HCT116 (cell line): ENCODE measurements at regions not wholly inside any gene's neighbourhood (a gene's known extent, or its start where the extent isn't known, plus 50 kb on each side); places are given as distances from the start of the nearest gene placed in this dataset.

Experiments
- CEBPB ChIP-seq: IDR thresholded peaks from 2 replicates; pipeline ENCODE4 v1.6.1; 2012; ENCODE audit warnings: low read depth
- CTCF ChIP-seq, 3 experiments: fragments of 200-600 bp in 1 of 3; sonication (generic) in 1 of 3; IDR thresholded peaks in 2 of 3; conservative IDR thresholded peaks in 1 of 3; 2 replicates each; pipeline ENCODE4 v1.5.1; 2012 to 2017; ENCODE audit warnings: low read depth in 2 of 3, low read length in 2 of 3, antibody characterized with exemption in 1 of 3, borderline replicate concordance in 1 of 3, control low read depth in 1 of 3, mild to moderate bottlenecking in 1 of 3, mixed read lengths in 1 of 3, mixed run types in 1 of 3, moderate library complexity in 1 of 3; ENCODE audit not compliant: insufficient read depth in 1 of 3
- EZH2 ChIP-seq: fragments of 200-600 bp; sonication (generic); IDR thresholded peaks from 2 replicates; pipeline ENCODE4 v1.6.1; 2017; ENCODE audit warnings: antibody characterized with exemption, mixed run types
- EZH2phosphoT487 ChIP-seq: fragments of 200-600 bp; IDR thresholded peaks from 2 replicates; pipeline ENCODE4 v1.6.1; 2018; ENCODE audit warnings: antibody characterized with exemption, borderline replicate concordance
- POLR2A ChIP-seq: IDR thresholded peaks from 2 replicates; pipeline ENCODE4 v1.7.0; 2011; ENCODE audit warnings: borderline replicate concordance; ENCODE audit not compliant: insufficient read depth, insufficient read length; ENCODE audit errors: extremely low read depth
- REST ChIP-seq: IDR thresholded peaks from 2 replicates; pipeline ENCODE4 v1.6.1; 2012; ENCODE audit warnings: low read depth
- ZBTB33 ChIP-seq: IDR thresholded peaks from 2 replicates; pipeline ENCODE4 v1.6.1; 2011; ENCODE audit warnings: mild to moderate bottlenecking, low read length, moderate library complexity; ENCODE audit not compliant: insufficient replicate concordance; ENCODE audit errors: extremely low read depth
- ZFX ChIP-seq: fragments of 450-650 bp; IDR thresholded peaks from 2 replicates; pipeline ENCODE4 v1.6.1; 2017

GRCh38 chr10:65301181-65301580, 1624.7 kb upstream of the LRRTM3 start:
- no peak for TF ChIP-seq CTCF (IDR thresholded peaks at IDR 0.05 in 2 of 3, conservative IDR thresholded peaks at IDR 0.05 in 1 of 3; ENCODE audit: borderline replicate concordance in 1 of 3, insufficient read depth in 1 of 3, low read depth in 2 of 3, low read length in 2 of 3)
- TF ChIP-seq EZH2, result no peak
- no peak for TF ChIP-seq POLR2A
- TF ChIP-seq ZFX, result no peak
- no peak for TF ChIP-seq EZH2phosphoT487
- no peak for TF ChIP-seq REST
- TF ChIP-seq ZBTB33, result no peak
- TF ChIP-seq CEBPB, result no peak
